ENCODE measurements at regions not wholly inside any gene's neighbourhood (a gene's known extent, or its start where the extent isn't known, plus 50 kb on each side); places are given as distances from the start of the nearest gene placed in this dataset.

GRCh38 chr11:109059402-109059801 lies 362.6 kb upstream of the C11orf87 start:
- no peak for TF ChIP-seq CTCF (conservative IDR thresholded peaks at IDR 0.05; ENCODE audit: low read length)
- no peak for TF ChIP-seq EZH2phosphoT487 (IDR thresholded peaks at IDR 0.05; ENCODE audit: borderline replicate concordance)
